HCT116 (cell line): ENCODE measurements at regions not wholly inside any gene's neighbourhood (a gene's known extent, or its start where the extent isn't known, plus 50 kb on each side); places are given as distances from the start of the nearest gene placed in this dataset.

Experiments
- ATAC-seq: fragments of 200-7000 bp; cut with Tn5 transposase; 2 replicates; pipeline ENCODE4 v1.9.1; 2020; ENCODE audit warnings: mild to moderate bottlenecking, moderate library complexity
- BruUV-seq: library from RNA; stranded (reverse); fragments of 400-500 nt; replicated peaks from 2 replicates; lab custom pipeline; 2021; lab: Mats Ljungman, UMichigan
- CTCF ChIA-PET: fragments of 300-600 bp; sonication (Branson Sonifier 250); formaldehyde crosslinking; loops from one replicate; lab custom pipeline; 2021; ENCODE audit warnings: antibody characterized with exemption; lab: Charles Lee
- POLR2A ChIA-PET: fragments of 300-600, 350-600 bp; sonication (Branson Sonifier 250); formaldehyde crosslinking; loops from one replicate; lab custom pipeline; 2021; ENCODE audit warnings: antibody characterized with exemption; lab: Charles Lee
- RAD21 ChIA-PET, 2 experiments: fragments of 300-600 bp; sonication (Branson Sonifier 250); formaldehyde crosslinking; loops; one replicate each; lab custom pipeline; 2023; ENCODE audit warnings: low total read pairs in 2 of 2; ENCODE audit not compliant: uncharacterized antibody in 2 of 2, unreplicated experiment in 2 of 2, low non-redundant PET in 1 of 2; lab: Charles Lee
- DNase-seq: peaks from one replicate; pipeline ENCODE4 v3.0.0-alpha.2; 2010; ENCODE audit warnings: low read depth, low spot score
- H2AFZ ChIP-seq: fragments of 200-600 bp; shearing (Covaris generic), sonication (generic); 2 replicates; pipeline ENCODE4 v1.6.1; 2017; ENCODE audit warnings: low read depth, mixed run types, mixed read lengths, antibody characterized with exemption, low read length; ENCODE audit not compliant: poor library complexity, severe bottlenecking
- H3K27ac ChIP-seq: 2 replicates; pipeline ENCODE4 v1.5.1; 2012; ENCODE audit warnings: low read depth, low read length
- H3K27me3 ChIP-seq: fragments of 200-600 bp; sonication (generic); 2 replicates; pipeline ENCODE4 v1.6.1; 2016; ENCODE audit warnings: mixed run types, low read length, mixed read lengths; ENCODE audit not compliant: insufficient read depth
- H3K36me3 ChIP-seq, 2 experiments: fragments of 200-500 bp in 1 of 2; fragments of 200-600 bp in 1 of 2; sonication (Bioruptor generic) in 1 of 2; sonication (generic) in 1 of 2; 2 replicates each; pipeline versions ENCODE4 v1.5.1 to v1.6.1; 2014 to 2016; ENCODE audit warnings: low read length in 2 of 2, inconsistent platforms in 1 of 2, mixed read lengths in 1 of 2, mixed run types in 1 of 2; ENCODE audit not compliant: insufficient read depth in 2 of 2, control insufficient read depth in 1 of 2
- H3K4me1 ChIP-seq, 2 experiments: fragments of 200-600 bp in 1 of 2; sonication (generic) in 1 of 2; 2 replicates each; pipeline versions ENCODE4 v1.5.1 to v1.6.1; 2012 to 2017; ENCODE audit warnings: low read length in 2 of 2, inconsistent platforms in 1 of 2, mild to moderate bottlenecking in 1 of 2, mixed read lengths in 1 of 2, mixed run types in 1 of 2, moderate library complexity in 1 of 2; ENCODE audit not compliant: insufficient read depth in 2 of 2, control insufficient read depth in 1 of 2
- H3K4me2 ChIP-seq: fragments of 200-600 bp; sonication (generic); 2 replicates; pipeline ENCODE4 v1.6.1; 2017; ENCODE audit warnings: mixed run types, low read length, mixed read lengths
- H3K4me3 ChIP-seq, 2 experiments: fragments of 200-600 bp in 1 of 2; sonication (generic) in 1 of 2; replicated peaks in 1 of 2; 2 replicates each; pipeline ENCODE4 v1.5.1; 2011 to 2016; ENCODE audit warnings: low read length in 2 of 2, control low read depth in 1 of 2, low read depth in 1 of 2, mild to moderate bottlenecking in 1 of 2, mixed read lengths in 1 of 2, mixed run types in 1 of 2
- H3K79me2 ChIP-seq: fragments of 200-600 bp; sonication (generic); 2 replicates; pipeline ENCODE4 v1.6.1; 2017; ENCODE audit warnings: mild to moderate bottlenecking, mixed run types, low read length, moderate library complexity, mixed read lengths; ENCODE audit not compliant: insufficient read depth
- H3K9ac ChIP-seq: fragments of 200-600 bp; sonication (generic); 2 replicates; pipeline ENCODE4 v1.6.1; 2016; ENCODE audit warnings: low read length, mixed read lengths
- H3K9me2 ChIP-seq: fragments of 200-600 bp; sonication (generic), shearing (Covaris generic); 2 replicates; pipeline ENCODE4 v1.6.1; 2017; ENCODE audit warnings: mixed run types, mild to moderate bottlenecking, moderate library complexity; ENCODE audit not compliant: insufficient read depth
- H3K9me3 ChIP-seq, 2 experiments: fragments of 200-500 bp in 1 of 2; fragments of 200-600 bp in 1 of 2; sonication (Bioruptor generic) in 1 of 2; sonication (generic) in 1 of 2; 2 replicates each; pipeline ENCODE4 v1.6.1; 2014 to 2017; ENCODE audit warnings: low read length in 2 of 2, mixed read lengths in 2 of 2, inconsistent platforms in 1 of 2, low read depth in 1 of 2, mild to moderate bottlenecking in 1 of 2, mixed run types in 1 of 2, moderate library complexity in 1 of 2; ENCODE audit not compliant: control insufficient read depth in 1 of 2, insufficient read depth in 1 of 2
- H4K20me1 ChIP-seq: fragments of 200-600 bp; sonication (generic), shearing (Covaris generic); 2 replicates; pipeline ENCODE4 v1.6.1; 2017; ENCODE audit warnings: mixed run types, mild to moderate bottlenecking, moderate library complexity; ENCODE audit not compliant: insufficient read depth
- CEBPB ChIP-seq: IDR thresholded peaks from 2 replicates; pipeline ENCODE4 v1.6.1; 2012; ENCODE audit warnings: low read depth
- ELF1 ChIP-seq: IDR thresholded peaks from 2 replicates; pipeline ENCODE4 v1.6.1; 2012; ENCODE audit warnings: low read depth, borderline replicate concordance
- EZH2 ChIP-seq: fragments of 200-600 bp; sonication (generic); IDR thresholded peaks from 2 replicates; pipeline ENCODE4 v1.6.1; 2017; ENCODE audit warnings: antibody characterized with exemption, mixed run types
- POLR2AphosphoS5 ChIP-seq: IDR thresholded peaks from 2 replicates; pipeline ENCODE4 v1.6.1; 2011; ENCODE audit warnings: mild to moderate bottlenecking, low read depth, low read length, moderate library complexity
- RAD21 ChIP-seq: IDR thresholded peaks from 2 replicates; pipeline ENCODE4 v1.6.1; 2012; ENCODE audit warnings: low read depth, mild to moderate bottlenecking
- SP1 ChIP-seq: IDR thresholded peaks from 2 replicates; pipeline ENCODE4 v1.6.1; 2012; ENCODE audit warnings: low read depth
- SRF ChIP-seq: IDR thresholded peaks from 2 replicates; pipeline ENCODE4 v1.6.1; 2012; ENCODE audit warnings: low read depth
- TCF7L2 ChIP-seq: IDR thresholded peaks from 2 replicates; pipeline ENCODE4 v1.7.0; 2011; ENCODE audit warnings: borderline replicate concordance, inconsistent platforms; ENCODE audit not compliant: insufficient read depth, insufficient read length; ENCODE audit errors: extremely low read depth
- YY1 ChIP-seq: IDR thresholded peaks from 2 replicates; pipeline ENCODE4 v1.6.1; 2011; ENCODE audit warnings: low read length, low read depth, moderate library complexity, mild to moderate bottlenecking; ENCODE audit not compliant: insufficient replicate concordance; ENCODE audit errors: extremely low read depth
- intact Hi-C: fragments of 100-400 bp; cut with micrococcal nuclease; formaldehyde crosslinking; loops from 2 replicates; pipeline ENCODE4 v1.10.0; 2022
- TF ChIP-seq, protein P1 (sequence below): IDR thresholded peaks from 2 replicates; pipeline ENCODE4 v1.6.1; 2012; ENCODE audit warnings: low read depth
- TF ChIP-seq, protein P2 (sequence below): IDR thresholded peaks from 2 replicates; pipeline ENCODE4 v1.6.1; 2011; ENCODE audit warnings: mild to moderate bottlenecking, low read length, moderate library complexity; ENCODE audit not compliant: insufficient replicate concordance; ENCODE audit errors: extremely low read depth
- TF ChIP-seq, protein P3 (sequence below): IDR thresholded peaks from 2 replicates; pipeline ENCODE4 v1.6.1; 2012

DNA sequence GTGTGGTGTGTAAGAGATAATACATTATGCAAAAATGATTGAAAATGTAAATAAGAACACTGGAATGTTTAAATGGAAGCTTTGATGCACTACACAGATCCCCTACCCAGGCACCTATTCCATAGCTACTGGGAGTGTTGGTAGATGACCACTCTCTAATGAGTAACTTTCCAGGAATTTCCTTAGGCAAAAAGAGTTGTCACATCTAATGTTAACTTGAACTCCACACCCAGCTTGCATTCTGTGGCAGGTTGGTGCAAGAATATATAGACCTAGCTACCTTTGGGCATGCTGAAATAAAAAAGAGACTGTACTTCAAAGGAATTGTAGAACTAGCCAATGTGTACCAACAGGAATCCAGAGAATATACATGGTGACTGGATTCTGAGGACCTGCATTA, 1254.2 kb upstream of the EYS start:
- no peak overlapping the region for H3K4me3 ChIP-seq
- H3K27me3 ChIP-seq: no peaks in the 10 kb centered on the region
- H3K9ac ChIP-seq: no peak overlapping the region
- no peak overlapping the region for H3K4me2 ChIP-seq
- H4K20me1 ChIP-seq: no peaks in the 10 kb centered on the region
- ATAC-seq: no peak
- H3K27ac ChIP-seq: no peak overlapping the region
- no peaks in the 10 kb centered on the region for H3K4me1 ChIP-seq
- POLR2A ChIA-PET: no interaction called here
- no peak overlapping the region for H2AFZ ChIP-seq
- H3K79me2 ChIP-seq: no peaks in the 10 kb centered on the region
- TF ChIP-seq, protein P1, sequence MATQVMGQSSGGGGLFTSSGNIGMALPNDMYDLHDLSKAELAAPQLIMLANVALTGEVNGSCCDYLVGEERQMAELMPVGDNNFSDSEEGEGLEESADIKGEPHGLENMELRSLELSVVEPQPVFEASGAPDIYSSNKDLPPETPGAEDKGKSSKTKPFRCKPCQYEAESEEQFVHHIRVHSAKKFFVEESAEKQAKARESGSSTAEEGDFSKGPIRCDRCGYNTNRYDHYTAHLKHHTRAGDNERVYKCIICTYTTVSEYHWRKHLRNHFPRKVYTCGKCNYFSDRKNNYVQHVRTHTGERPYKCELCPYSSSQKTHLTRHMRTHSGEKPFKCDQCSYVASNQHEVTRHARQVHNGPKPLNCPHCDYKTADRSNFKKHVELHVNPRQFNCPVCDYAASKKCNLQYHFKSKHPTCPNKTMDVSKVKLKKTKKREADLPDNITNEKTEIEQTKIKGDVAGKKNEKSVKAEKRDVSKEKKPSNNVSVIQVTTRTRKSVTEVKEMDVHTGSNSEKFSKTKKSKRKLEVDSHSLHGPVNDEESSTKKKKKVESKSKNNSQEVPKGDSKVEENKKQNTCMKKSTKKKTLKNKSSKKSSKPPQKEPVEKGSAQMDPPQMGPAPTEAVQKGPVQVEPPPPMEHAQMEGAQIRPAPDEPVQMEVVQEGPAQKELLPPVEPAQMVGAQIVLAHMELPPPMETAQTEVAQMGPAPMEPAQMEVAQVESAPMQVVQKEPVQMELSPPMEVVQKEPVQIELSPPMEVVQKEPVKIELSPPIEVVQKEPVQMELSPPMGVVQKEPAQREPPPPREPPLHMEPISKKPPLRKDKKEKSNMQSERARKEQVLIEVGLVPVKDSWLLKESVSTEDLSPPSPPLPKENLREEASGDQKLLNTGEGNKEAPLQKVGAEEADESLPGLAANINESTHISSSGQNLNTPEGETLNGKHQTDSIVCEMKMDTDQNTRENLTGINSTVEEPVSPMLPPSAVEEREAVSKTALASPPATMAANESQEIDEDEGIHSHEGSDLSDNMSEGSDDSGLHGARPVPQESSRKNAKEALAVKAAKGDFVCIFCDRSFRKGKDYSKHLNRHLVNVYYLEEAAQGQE: no peak
- TF ChIP-seq YY1 (no peak), EZH2 (no peak), CEBPB (no peak), SP1 (no peak), POLR2AphosphoS5 (no peak), RAD21 (no peak), ELF1 (no peak), TCF7L2 (no peak), SRF (no peak)
- TF ChIP-seq, protein P2, sequence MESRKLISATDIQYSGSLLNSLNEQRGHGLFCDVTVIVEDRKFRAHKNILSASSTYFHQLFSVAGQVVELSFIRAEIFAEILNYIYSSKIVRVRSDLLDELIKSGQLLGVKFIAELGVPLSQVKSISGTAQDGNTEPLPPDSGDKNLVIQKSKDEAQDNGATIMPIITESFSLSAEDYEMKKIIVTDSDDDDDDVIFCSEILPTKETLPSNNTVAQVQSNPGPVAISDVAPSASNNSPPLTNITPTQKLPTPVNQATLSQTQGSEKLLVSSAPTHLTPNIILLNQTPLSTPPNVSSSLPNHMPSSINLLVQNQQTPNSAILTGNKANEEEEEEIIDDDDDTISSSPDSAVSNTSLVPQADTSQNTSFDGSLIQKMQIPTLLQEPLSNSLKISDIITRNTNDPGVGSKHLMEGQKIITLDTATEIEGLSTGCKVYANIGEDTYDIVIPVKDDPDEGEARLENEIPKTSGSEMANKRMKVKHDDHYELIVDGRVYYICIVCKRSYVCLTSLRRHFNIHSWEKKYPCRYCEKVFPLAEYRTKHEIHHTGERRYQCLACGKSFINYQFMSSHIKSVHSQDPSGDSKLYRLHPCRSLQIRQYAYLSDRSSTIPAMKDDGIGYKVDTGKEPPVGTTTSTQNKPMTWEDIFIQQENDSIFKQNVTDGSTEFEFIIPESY: no peak
- TF ChIP-seq, protein P3, sequence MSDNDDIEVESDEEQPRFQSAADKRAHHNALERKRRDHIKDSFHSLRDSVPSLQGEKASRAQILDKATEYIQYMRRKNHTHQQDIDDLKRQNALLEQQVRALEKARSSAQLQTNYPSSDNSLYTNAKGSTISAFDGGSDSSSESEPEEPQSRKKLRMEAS: no peak
- TF ChIP-seq, all 23 proteins: peak for 0
- ChIA-PET CTCF (no interaction called here), RAD21 (no interaction called here)
- intact Hi-C loops: no loop called here
- no peak for DNase-seq
- no TSS peak for BruUV-seq
- Histone ChIP-seq H3K9me2 (no peaks in the 10 kb centered on the region), H3K36me3 (no peaks in the 10 kb centered on the region), H3K9me3 (peaks cover 0 to 8% of the 10 kb centered on the region in 2 experiments; a peak in 2 of 4 replicates)
